ENCODE measurements at regions not wholly inside any gene's neighbourhood (a gene's known extent, or its start where the extent isn't known, plus 50 kb on each side); places are given as distances from the start of the nearest gene placed in this dataset.

DNA sequence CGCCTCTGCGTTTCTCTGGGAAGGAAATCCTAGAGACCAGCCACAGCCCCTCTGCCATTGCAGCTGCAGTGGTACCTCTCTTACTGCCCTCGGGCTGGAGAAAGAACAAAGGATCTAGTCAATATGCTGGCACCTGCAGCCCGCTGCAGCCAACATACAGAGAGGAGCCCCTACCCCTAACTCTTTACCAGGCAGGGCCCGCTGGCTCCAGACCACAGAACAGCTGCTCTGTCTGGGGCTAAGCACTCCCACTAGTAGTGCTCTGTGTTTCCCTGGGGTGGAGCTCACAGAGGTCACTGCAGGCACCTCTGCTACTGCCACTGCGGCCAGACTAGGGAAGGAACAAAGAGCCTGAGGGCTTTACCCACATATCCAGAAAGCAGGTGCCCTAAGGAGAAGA, 93.8 kb upstream of the IMPG1 start:
- TF ChIP-seq CTCF (IDR thresholded peaks at IDR 0.05) (no peak), EP300 (IDR thresholded peaks at IDR 0.05) (no peak), POLR2A (IDR thresholded peaks at IDR 0.05) (no peak)

Data from ovary (tissue), 3 donors.